ENCODE measurements at regions not wholly inside any gene's neighbourhood (a gene's known extent, or its start where the extent isn't known, plus 50 kb on each side); places are given as distances from the start of the nearest gene placed in this dataset.

DNA sequence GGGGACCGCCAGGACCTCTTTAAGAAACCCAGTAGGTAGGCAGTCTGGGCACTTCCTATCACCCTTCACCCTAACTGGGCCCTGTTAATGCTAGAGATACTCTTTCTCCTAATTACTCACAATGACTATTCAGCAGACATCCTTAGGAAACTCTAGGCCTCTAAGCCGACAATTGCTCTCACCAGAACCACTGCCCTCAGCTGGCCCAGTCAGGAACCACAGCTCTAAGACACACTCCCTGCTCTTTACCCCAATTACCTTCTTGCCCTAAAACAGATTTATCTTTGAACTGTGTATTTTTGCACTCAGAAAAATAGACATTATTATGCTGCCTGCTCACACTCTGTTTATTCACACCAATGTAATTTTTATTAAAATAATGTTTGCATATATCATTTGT lies 432.6 kb upstream of the SLC30A5 start:
- Histone ChIP-seq H3K4me3 (replicated peaks in 1 of 3; ENCODE audit: low read depth in 2 of 3, low read length in 3 of 3) (no peak overlapping the region), H3K36me3 (replicated peaks in 1 of 2; ENCODE audit: control insufficient read depth in 1 of 2, insufficient read depth in 2 of 2, low read length in 2 of 2) (no peaks in the 10 kb centered on the region), H3K4me1 (ENCODE audit: control insufficient read depth in 1 of 2, insufficient read depth in 2 of 2, low read length in 2 of 2) (no peaks in the 10 kb centered on the region), H3K27me3 (ENCODE audit: control insufficient read depth in 2 of 2, insufficient read depth in 2 of 2, low read length in 2 of 2) (no peaks in the 10 kb centered on the region), H3K9ac (ENCODE audit: insufficient read depth, low read length, poor library complexity, severe bottlenecking) (no peak overlapping the region), H2AFZ (ENCODE audit: insufficient read depth, low read depth, low read length, poor library complexity, severe bottlenecking) (no peak overlapping the region), H4K20me1 (ENCODE audit: insufficient read depth, low read length) (no peaks in the 10 kb centered on the region), H3K4me2 (replicated peaks; ENCODE audit: extremely low read depth, low read length, poor library complexity, severe bottlenecking) (no peak overlapping the region), H3K79me2 (ENCODE audit: insufficient read depth, low read length) (no peaks in the 10 kb centered on the region), H3K27ac (ENCODE audit: low read depth in 1 of 2, low read length in 2 of 2) (no peak overlapping the region), H3K9me3 (replicated peaks in 1 of 2; ENCODE audit: control insufficient read depth in 1 of 2, insufficient read depth in 1 of 2, low read length in 2 of 2) (no peaks in the 10 kb centered on the region)
- Mint-ChIP-seq H3K36me3 (no peaks in the 10 kb centered on the region), H3K4me1 (no peaks in the 10 kb centered on the region), H3K27ac (no peak overlapping the region), H3K9me3 (peaks cover 0 to 3% (median 0%) of the 10 kb centered on the region in 7 donors), H3K4me3 (no peak overlapping the region), H3K27me3 (ENCODE audit: low read depth in 3 of 3) (peaks cover 0 to 8% (median 0%) of the 10 kb centered on the region in 3 donors)
- WGBS (ENCODE audit: insufficient coverage): 69% methylated on average over 2 of the region's 2 CpGs
- TF ChIP-seq, protein P1, sequence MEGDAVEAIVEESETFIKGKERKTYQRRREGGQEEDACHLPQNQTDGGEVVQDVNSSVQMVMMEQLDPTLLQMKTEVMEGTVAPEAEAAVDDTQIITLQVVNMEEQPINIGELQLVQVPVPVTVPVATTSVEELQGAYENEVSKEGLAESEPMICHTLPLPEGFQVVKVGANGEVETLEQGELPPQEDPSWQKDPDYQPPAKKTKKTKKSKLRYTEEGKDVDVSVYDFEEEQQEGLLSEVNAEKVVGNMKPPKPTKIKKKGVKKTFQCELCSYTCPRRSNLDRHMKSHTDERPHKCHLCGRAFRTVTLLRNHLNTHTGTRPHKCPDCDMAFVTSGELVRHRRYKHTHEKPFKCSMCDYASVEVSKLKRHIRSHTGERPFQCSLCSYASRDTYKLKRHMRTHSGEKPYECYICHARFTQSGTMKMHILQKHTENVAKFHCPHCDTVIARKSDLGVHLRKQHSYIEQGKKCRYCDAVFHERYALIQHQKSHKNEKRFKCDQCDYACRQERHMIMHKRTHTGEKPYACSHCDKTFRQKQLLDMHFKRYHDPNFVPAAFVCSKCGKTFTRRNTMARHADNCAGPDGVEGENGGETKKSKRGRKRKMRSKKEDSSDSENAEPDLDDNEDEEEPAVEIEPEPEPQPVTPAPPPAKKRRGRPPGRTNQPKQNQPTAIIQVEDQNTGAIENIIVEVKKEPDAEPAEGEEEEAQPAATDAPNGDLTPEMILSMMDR (IDR thresholded peaks at IDR 0.05): no peak
- intact Hi-C loops (cut with micrococcal nuclease): no loop called here
- no peak for DNase-seq

DNA sequence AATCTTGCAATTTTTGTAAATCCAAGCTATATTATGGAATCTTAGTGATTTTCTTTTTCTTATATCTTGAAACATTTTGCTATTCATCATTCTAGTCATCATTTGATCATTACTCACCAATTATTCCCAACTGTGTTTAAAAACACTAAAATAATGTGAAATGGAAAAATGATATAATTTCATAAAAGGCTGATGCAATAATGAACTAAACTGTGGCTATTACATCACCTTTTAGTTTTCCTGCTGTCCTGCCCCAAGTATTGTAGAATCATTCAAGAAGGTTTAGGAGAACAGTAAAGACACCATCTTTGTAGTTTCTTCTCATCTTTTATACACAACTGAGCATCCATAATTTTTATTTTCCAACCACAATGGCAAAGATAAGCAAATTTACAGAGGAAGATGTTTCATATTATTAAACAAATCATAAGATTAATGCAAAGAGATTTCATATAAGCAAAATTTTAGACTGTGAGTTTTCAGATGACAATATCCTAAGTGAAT lies 431.0 kb upstream of the SLC30A5 start:
- no peak overlapping the region for H3K4me2 ChIP-seq (replicated peaks; ENCODE audit: extremely low read depth, low read length, poor library complexity, severe bottlenecking)
- H3K9me3 ChIP-seq (replicated peaks in 1 of 2; ENCODE audit: control insufficient read depth in 1 of 2, insufficient read depth in 1 of 2, low read length in 2 of 2): no peaks in the 10 kb centered on the region
- H3K4me1 ChIP-seq (ENCODE audit: control insufficient read depth in 1 of 2, insufficient read depth in 2 of 2, low read length in 2 of 2): no peaks in the 10 kb centered on the region
- H3K27me3 Mint-ChIP-seq (ENCODE audit: low read depth in 3 of 3): peaks cover 0 to 6% (median 0%) of the 10 kb centered on the region in 3 donors
- H3K36me3 Mint-ChIP-seq: no peaks in the 10 kb centered on the region
- no peak overlapping the region for H3K27ac ChIP-seq (ENCODE audit: low read depth in 1 of 2, low read length in 2 of 2)
- TF ChIP-seq, protein P1 (IDR thresholded peaks at IDR 0.05): no peak
- intact Hi-C loops (cut with micrococcal nuclease): no loop called here
- H3K27me3 ChIP-seq (ENCODE audit: control insufficient read depth in 2 of 2, insufficient read depth in 2 of 2, low read length in 2 of 2): no peaks in the 10 kb centered on the region
- no peaks in the 10 kb centered on the region for H4K20me1 ChIP-seq (ENCODE audit: insufficient read depth, low read length)
- H3K9ac ChIP-seq (ENCODE audit: insufficient read depth, low read length, poor library complexity, severe bottlenecking): no peak overlapping the region
- H2AFZ ChIP-seq (ENCODE audit: insufficient read depth, low read depth, low read length, poor library complexity, severe bottlenecking): no peak overlapping the region
- DNase-seq: no peak
- H3K9me3 Mint-ChIP-seq: peaks cover 0 to 3% (median 0%) of the 10 kb centered on the region in 7 donors
- no peaks in the 10 kb centered on the region for H3K4me1 Mint-ChIP-seq
- H3K27ac Mint-ChIP-seq: no peak overlapping the region
- H3K36me3 ChIP-seq (replicated peaks in 1 of 2; ENCODE audit: control insufficient read depth in 1 of 2, insufficient read depth in 2 of 2, low read length in 2 of 2): no peaks in the 10 kb centered on the region
- H3K4me3 ChIP-seq (replicated peaks in 1 of 3; ENCODE audit: low read depth in 2 of 3, low read length in 3 of 3): no peak overlapping the region
- H3K4me3 Mint-ChIP-seq: no peak overlapping the region
- H3K79me2 ChIP-seq (ENCODE audit: insufficient read depth, low read length): no peaks in the 10 kb centered on the region

All from CD14-positive monocyte (primary cell).